HG03571 (cell line): ENCODE measurements at regions not wholly inside any gene's neighbourhood (a gene's known extent, or its start where the extent isn't known, plus 50 kb on each side); places are given as distances from the start of the nearest gene placed in this dataset.

ENCODE experiments used
- ATAC-seq: cut with Tn5 transposase; IDR thresholded peaks from one replicate; pipeline ENCODE4 v1.9.1; 2021; ENCODE audit not compliant: unreplicated experiment

GRCh38 chr22:49095366-49095765 lies 732.3 kb downstream of the BRD1 start:
- no peak for ATAC-seq

GRCh38 chr22:49094858-49095257 lies 732.8 kb downstream of the BRD1 start:
- ATAC-seq: no peak

DNA sequence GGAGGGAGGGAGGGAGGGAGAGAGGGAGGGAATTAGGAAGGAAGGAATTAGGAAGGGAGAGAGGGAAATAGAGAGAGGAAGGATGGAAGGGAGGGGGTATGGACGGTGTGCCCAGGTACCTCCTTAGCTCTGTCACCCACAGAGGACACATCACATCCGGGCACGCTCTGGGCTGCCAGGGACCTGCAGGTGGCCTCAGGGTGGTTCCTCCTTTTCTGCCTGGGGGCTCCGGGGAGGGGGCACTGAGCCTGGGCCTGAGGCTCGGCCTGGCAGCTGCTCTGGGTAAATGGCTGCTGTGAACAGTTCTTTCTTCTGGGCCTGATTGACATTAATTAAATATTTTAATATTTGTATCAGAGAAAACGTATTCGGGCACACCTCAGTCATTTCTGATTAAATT lies 733.5 kb downstream of the BRD1 start:
- no peak for ATAC-seq

- no peak for ATAC-seq
Measured at GRCh38 chr22:49093192-49093880, 734.3 kb downstream of the BRD1 start.

DNA sequence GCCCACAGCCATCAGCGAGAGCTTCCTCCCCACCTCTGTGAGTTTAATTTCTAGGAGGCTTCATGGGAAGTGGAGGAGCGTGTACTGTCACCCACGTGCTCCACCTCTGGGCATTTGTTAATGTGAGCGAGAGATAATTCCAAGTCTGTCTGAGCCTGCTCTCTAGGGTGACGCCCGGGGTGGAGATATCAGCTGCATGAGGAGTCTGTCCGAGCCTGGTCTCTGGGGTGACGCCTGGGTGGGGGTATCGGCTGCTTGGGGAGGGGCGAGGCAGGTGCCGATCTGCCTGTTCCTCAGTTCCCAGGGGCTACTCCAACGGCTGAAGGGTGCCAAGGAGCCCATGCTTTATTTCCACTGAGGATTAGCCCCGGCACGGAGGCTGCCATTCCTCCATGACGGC lies 735.0 kb downstream of the BRD1 start:
- no peak for ATAC-seq

GRCh38 chr22:49091917-49092545 lies 735.6 kb downstream of the BRD1 start:
- ATAC-seq: no peak

DNA sequence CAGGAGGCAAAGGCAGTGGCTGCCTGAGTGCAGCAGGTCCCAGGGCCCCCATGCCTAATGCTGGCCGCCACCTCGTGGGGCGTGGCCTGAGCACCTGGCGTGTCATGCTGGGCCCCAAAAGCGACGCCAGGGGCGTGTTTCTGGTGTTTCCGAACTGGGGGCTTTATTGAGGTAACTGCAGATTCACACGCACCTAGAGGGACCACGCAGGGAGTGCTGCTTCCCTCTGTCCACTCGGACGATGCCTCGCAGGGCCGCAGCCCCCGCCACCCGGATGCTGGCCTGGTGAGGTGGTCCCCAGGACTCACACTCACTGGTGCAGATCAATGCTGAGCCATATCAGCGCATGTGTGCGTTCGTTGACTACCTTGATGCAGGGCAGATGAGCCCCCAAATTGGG lies 736.2 kb downstream of the BRD1 start:
- no peak for ATAC-seq

GRCh38 chr22:49090853-49091135 lies 736.9 kb downstream of the BRD1 start:
- no peak for ATAC-seq

DNA sequence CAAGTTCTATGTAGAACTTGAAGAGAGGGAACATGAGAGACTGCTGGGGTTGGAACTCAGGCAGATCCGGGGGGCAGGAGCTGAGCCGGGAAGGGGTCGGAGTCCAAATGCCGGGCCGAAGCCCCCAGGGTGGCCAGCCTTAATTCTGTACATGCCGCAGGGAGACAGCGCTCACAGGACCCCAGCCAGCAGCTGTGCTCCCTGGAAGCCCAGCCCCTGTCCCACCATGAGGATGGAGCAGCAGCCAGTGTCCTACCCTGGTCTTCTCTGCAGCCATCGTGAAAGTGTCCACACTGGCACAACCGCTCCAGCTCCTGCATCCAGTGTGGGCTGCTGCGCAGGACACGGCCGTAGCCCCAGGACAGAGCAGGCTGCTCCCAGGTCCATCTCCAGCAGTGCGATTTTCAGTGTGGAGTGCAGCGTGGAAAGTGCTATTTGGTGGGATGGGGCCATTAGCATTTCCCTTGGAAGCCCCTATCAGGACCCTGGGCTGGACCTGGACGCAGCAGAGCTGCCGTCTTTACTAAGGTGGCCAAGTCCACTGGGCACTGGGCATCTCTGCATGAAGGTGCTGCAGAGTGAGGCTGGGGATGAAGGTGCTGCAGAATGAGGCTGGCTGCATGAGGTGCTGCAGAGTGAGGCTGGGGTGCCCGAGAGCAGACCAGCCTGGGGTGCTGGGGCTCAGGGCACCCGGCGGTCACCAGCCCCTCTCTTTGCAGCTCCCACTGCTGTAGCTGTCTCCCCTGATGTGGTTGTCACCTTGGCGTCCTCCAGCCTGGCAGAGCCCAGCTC lies 737.4 kb downstream of the BRD1 start:
- no peak for ATAC-seq

DNA sequence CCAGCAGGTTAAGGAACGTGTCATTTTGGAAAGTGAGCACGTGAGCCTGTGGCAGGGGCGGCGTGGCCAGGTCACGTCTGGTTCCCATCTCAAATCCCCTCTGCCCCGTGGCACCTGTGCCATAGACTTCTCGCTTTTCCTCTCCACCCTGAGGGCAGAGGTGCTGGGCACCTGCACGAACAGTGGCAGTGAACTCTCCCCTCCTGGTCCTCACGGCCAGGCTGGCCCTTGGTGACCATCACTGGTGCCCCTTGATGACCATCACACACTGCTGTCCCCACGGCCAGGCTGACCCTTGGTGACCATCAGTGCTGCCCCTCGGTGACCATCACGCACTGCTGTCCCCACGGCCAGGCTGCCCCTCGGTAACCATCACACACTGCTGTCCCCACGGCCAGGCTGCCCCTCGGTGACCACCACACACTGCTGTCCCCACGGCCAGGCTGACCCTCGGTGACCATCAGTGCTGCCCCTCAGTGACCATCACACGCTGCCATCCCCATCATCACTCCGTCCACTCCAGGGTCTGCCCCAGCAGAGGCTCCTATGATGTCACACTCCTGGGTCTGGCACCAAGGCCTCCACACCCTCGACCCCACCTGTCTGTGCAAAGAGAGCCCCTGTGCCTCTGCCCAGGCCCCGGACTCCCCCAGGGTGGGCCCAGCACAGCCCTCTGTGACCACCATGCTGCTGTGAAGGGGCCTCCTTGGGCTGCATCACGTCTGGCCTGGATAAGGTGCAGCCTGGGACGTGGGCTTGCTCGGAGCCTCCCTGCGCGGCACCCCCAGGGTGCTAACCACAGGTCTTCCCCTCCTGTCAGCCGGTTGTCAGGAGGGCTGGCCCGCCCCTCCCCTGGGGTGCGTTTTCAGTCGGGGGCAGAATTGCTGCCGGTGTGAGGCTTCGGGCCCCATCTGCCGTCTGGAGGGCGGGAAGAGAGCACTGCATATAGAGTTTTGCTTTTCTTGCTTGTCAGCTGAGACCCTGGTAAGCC lies 738.6 kb downstream of the BRD1 start:
- ATAC-seq: no peak

- no peak for ATAC-seq
Measured at GRCh38 chr22:49087716-49088601, 739.7 kb downstream of the BRD1 start.

GRCh38 chr22:49087198-49087597 lies 740.5 kb downstream of the BRD1 start:
- no peak for ATAC-seq

GRCh38 chr22:49086606-49087157 lies 741.0 kb downstream of the BRD1 start:
- ATAC-seq: no peak

- ATAC-seq: no peak
Measured at GRCh38 chr22:49086181-49086580, 741.5 kb downstream of the BRD1 start.

DNA sequence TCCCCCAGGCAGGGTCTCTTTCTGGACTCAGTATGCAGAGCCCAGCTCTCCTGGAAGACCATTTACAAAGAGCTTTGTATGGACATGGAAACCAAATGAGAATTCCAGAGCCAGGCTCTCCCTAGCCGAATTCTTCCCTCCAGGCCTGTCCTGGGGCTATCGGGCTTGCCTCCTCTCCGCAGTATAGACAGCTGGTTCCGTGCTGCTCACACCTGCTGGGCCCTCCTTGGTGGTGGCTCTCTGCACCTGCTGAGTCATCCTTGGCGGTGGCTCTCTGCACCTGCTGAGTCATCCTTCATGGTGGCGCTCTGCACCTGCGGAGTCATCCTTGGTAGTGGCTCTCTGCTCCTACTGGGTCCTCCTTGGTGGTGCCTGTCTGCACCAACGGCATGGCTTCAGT lies 743.5 kb downstream of the BRD1 start:
- ATAC-seq: no peak

DNA sequence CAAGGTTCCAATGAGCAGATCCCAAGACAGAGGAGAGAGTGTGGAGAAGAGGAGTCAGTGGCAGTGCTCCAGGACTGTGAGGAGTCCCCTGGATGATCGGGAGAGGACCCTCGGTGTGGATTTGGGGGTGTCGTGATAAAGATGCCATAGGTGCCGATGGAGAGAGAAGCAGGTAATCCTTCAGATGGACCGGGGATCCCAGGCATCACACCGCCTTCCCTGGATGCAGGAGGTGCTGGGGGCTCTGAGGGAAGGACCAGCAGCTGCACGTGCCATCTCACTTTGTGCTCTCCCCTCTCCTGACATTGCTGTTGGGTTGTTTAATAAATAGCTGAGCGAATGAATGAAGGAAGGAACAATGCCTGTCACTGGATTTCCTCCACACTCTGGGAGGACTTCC lies 744.1 kb downstream of the BRD1 start:
- no peak for ATAC-seq

DNA sequence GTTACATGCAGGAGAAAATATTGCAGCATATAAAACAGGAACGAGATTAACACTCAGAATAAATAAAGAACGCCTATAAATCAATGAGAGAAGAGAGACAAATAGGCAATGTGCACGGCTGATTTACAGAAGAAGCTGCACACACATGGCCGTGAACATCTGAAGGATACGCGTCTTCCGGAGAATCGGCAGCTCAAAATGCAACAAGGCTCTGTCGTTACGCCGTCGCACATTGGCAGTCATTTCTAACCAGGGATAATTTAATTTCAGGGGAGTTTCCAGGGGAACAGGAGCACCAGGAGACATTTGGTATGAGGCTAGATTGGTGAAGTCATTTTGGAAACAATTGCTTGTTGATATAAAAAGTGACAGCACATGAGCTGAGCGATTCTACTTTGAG lies 745.2 kb downstream of the BRD1 start:
- ATAC-seq: no peak

DNA sequence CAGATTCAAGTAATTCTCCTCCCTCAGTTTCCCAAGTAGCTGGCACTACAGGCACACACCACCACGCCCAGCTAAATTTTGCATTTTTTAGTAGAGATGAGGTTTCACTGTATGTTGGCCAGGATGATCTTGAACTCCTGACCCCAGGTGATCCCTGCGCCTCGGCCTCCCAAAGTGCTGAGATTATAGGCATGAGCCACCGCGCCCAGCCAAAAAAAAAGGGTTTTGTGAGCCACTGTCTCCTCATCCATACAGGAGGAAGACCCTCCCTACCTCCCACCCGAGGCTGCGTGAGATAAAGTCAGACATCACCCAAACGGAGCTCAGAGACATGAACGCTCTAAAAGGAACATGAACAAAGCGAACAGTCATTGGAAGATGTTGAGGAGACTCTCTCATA lies 745.7 kb downstream of the BRD1 start:
- ATAC-seq: no peak

GRCh38 chr22:49081261-49081666 lies 746.4 kb downstream of the BRD1 start:
- ATAC-seq: no peak

- ATAC-seq: no peak
Measured at GRCh38 chr22:49080631-49081030, 747.0 kb downstream of the BRD1 start.
